Endothelial cell of umbilical vein (primary cell): ENCODE measurements at regions not wholly inside any gene's neighbourhood (a gene's known extent, or its start where the extent isn't known, plus 50 kb on each side); places are given as distances from the start of the nearest gene placed in this dataset.

Experiments used
- BruUV-seq: library from RNA; stranded (reverse); fragments of 400-500 nt; replicated peaks from 2 replicates; lab custom pipeline; 2021; lab: Mats Ljungman, UMichigan
- CTCF ChIA-PET: fragments of 300-600, 350-600 bp; sonication (Branson Sonifier 250); formaldehyde crosslinking; loops from one replicate; lab custom pipeline; 2021; ENCODE audit warnings: antibody characterized with exemption, inconsistent platforms; lab: Charles Lee
- POLR2A ChIA-PET: fragments of 300-600, 350-600 bp; sonication (Branson Sonifier 250); formaldehyde crosslinking; loops from one replicate; lab custom pipeline; 2021; ENCODE audit warnings: antibody characterized with exemption, inconsistent platforms; lab: Charles Lee
- DNase-seq: peaks from one replicate; pipeline ENCODE4 v3.0.0-alpha.2; 2011; ENCODE audit warnings: low read depth, low spot score
- FAIRE-seq: peaks from 2 replicates; lab custom pipeline; 2011; peaks lifted over from hg19 to GRCh38; lab: Jason Lieb, UNC
- H2AFZ ChIP-seq: 2 replicates; pipeline ENCODE4 v1.6.0; 2012; ENCODE audit warnings: low read depth, low read length, control low read depth, inconsistent platforms
- H3K27ac ChIP-seq: 2 replicates; pipeline ENCODE4 v1.5.1; 2011; ENCODE audit warnings: low read depth, mild to moderate bottlenecking, control low read depth, low read length, moderate library complexity; ENCODE audit not compliant: insufficient read depth
- H3K27me3 ChIP-seq, 2 experiments: 2 replicates each; pipeline versions ENCODE4 v1.6.0 to v1.6.1; 2011; ENCODE audit warnings: low read length in 2 of 2, mixed read lengths in 1 of 2; ENCODE audit not compliant: control insufficient read depth in 2 of 2, insufficient read depth in 2 of 2
- H3K36me3 ChIP-seq, 2 experiments: 2 replicates in 1 of 2; 3 replicates in 1 of 2; pipeline ENCODE4 v1.5.1; 2011; ENCODE audit warnings: low read length in 2 of 2, mild to moderate bottlenecking in 1 of 2, moderate library complexity in 1 of 2; ENCODE audit not compliant: control insufficient read depth in 2 of 2, insufficient read depth in 2 of 2; ENCODE audit errors: extremely low read depth in 1 of 2
- H3K4me1 ChIP-seq: 3 replicates; pipeline ENCODE4 v1.5.1; 2011; ENCODE audit warnings: mild to moderate bottlenecking, low read length; ENCODE audit not compliant: control insufficient read depth, insufficient read depth; ENCODE audit errors: extremely low read depth
- H3K4me2 ChIP-seq: 2 replicates; pipeline ENCODE4 v1.6.1; 2011; ENCODE audit warnings: low read length, control low read depth, mixed read lengths; ENCODE audit not compliant: insufficient read depth
- H3K4me3 ChIP-seq, 3 experiments: fragments of 200-600 bp in 1 of 3; sonication (generic), shearing (Covaris generic) in 1 of 3; replicated peaks in 1 of 3; 2 replicates each; pipeline ENCODE4 v1.5.1; 2011 to 2016; ENCODE audit warnings: control low read depth in 3 of 3, low read length in 3 of 3, mild to moderate bottlenecking in 2 of 3, inconsistent platforms in 1 of 3, low read depth in 1 of 3, moderate library complexity in 1 of 3; ENCODE audit not compliant: insufficient read depth in 1 of 3
- H3K79me2 ChIP-seq: 2 replicates; pipeline ENCODE4 v1.6.0; 2012; ENCODE audit warnings: low read length, inconsistent platforms; ENCODE audit not compliant: control insufficient read depth, insufficient read depth
- H3K9ac ChIP-seq: replicated peaks from 2 replicates; pipeline ENCODE3; 2011; ENCODE audit warnings: low read length, control low read depth; ENCODE audit not compliant: insufficient read depth; ENCODE audit errors: extremely low read depth
- H3K9me1 ChIP-seq: replicated peaks from 3 replicates; pipeline ENCODE4 v1.6.0; 2011; ENCODE audit warnings: mild to moderate bottlenecking, low read length; ENCODE audit not compliant: control insufficient read depth, insufficient read depth; ENCODE audit errors: extremely low read depth
- H3K9me3 ChIP-seq: replicated peaks from 2 replicates; pipeline ENCODE4 v1.5.1; 2012; ENCODE audit warnings: low read length, inconsistent platforms; ENCODE audit not compliant: control insufficient read depth, insufficient read depth
- H4K20me1 ChIP-seq: replicated peaks from 2 replicates; pipeline ENCODE3; 2011; ENCODE audit warnings: mild to moderate bottlenecking, low read length; ENCODE audit not compliant: control insufficient read depth, insufficient read depth; ENCODE audit errors: extremely low read depth
- EZH2 ChIP-seq: IDR thresholded peaks from 2 replicates; pipeline ENCODE4 v1.6.1; 2012; ENCODE audit warnings: borderline replicate concordance, low read depth, mild to moderate bottlenecking, moderate library complexity, low read length, inconsistent platforms; ENCODE audit not compliant: severe bottlenecking
- FOS ChIP-seq: IDR thresholded peaks from 2 replicates; pipeline ENCODE4 v1.6.1; 2011; ENCODE audit warnings: mild to moderate bottlenecking, low read length, moderate library complexity, borderline replicate concordance; ENCODE audit not compliant: insufficient read depth
- GATA2 ChIP-seq: IDR thresholded peaks from 2 replicates; pipeline ENCODE4 v1.7.0; 2011; ENCODE audit warnings: low read depth, mild to moderate bottlenecking, moderate library complexity, mixed read lengths, low read length; ENCODE audit not compliant: insufficient read length, insufficient read depth
- JUN ChIP-seq: IDR thresholded peaks from 2 replicates; pipeline ENCODE4 v1.6.1; 2011; ENCODE audit warnings: borderline replicate concordance, low read depth; ENCODE audit not compliant: insufficient read length, insufficient read depth
- MAX ChIP-seq: IDR thresholded peaks from 2 replicates; pipeline ENCODE4 v1.6.1; 2011; ENCODE audit not compliant: insufficient read depth, insufficient read length
- MYC ChIP-seq: IDR thresholded peaks from one replicate; pipeline ENCODE4 v1.6.1; 2011; ENCODE audit warnings: mild to moderate bottlenecking, low read depth, low read length
- POLR2A ChIP-seq: IDR thresholded peaks from 2 replicates; pipeline ENCODE4 v1.6.1; 2012; ENCODE audit warnings: low read depth, mild to moderate bottlenecking, control low read depth, low read length
- POLR2AphosphoS5 ChIP-seq: IDR thresholded peaks from 2 replicates; pipeline ENCODE4 v1.6.1; 2012; ENCODE audit warnings: low read depth, mild to moderate bottlenecking, control low read depth, low read length, moderate library complexity; ENCODE audit not compliant: insufficient read depth
- dilution Hi-C: fragments of 300-500 bp; cut with MboI; formaldehyde crosslinking; loops from one replicate; pipeline ENCODE4 v1.15.0; 2019; ENCODE audit warnings: low sequenced_read_pairs; ENCODE audit not compliant: extremely low pct_ligation_motif_present
- intact Hi-C: fragments of 100-400 bp; cut with micrococcal nuclease; formaldehyde crosslinking; loops from one replicate; pipeline ENCODE4 v1.10.0; 2022
- TF ChIP-seq, protein P1 (sequence below), 2 donors: IDR thresholded peaks; 1 replicate in 1 of 2; 2 replicates in 1 of 2; pipeline ENCODE4 v1.5.1; 2011; ENCODE audit warnings: low read length in 2 of 2, mild to moderate bottlenecking in 2 of 2, moderate library complexity in 2 of 2, control low read depth in 1 of 2, inconsistent platforms in 1 of 2, low read depth in 1 of 2; ENCODE audit not compliant: insufficient read depth in 1 of 2; ENCODE audit errors: extremely low read depth in 1 of 2

DNA sequence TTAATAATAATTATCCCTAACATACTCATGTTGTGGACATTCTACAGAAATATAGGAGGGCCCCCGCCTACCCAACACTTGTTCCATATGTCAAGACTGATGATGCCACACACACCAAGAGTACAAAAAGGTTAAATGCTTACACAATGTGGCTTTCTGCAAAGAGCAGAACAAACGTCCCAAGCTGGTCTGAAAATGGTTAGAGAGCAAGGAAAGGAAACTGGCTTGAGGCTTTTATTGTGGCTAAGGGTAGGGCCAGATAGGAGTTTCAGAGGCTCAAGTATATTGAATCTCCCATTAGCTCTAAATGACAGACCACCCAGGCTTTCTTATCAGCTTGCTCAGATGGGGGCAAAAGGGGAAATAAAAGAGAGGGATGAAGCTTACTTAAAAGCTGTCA lies 134.1 kb upstream of the C1QTNF7 start:
- dilution Hi-C loops (no loop called here), intact Hi-C loops (no loop called here)
- Histone ChIP-seq H3K4me3 (no peak overlapping the region), H3K27me3 (no peaks in the 10 kb centered on the region), H2AFZ (no peak overlapping the region), H4K20me1 (no peaks in the 10 kb centered on the region), H3K4me1 (no peaks in the 10 kb centered on the region), H3K79me2 (no peaks in the 10 kb centered on the region), H3K27ac (no peak overlapping the region), H3K36me3 (no peaks in the 10 kb centered on the region), H3K9me1 (no peaks in the 10 kb centered on the region), H3K9me3 (no peaks in the 10 kb centered on the region), H3K4me2 (no peak overlapping the region), H3K9ac (no peak overlapping the region)
- DNase-seq (no peak), FAIRE-seq (no peak)
- TF ChIP-seq JUN (no peak), GATA2 (no peak), MAX (no peak), POLR2A (no peak), FOS (no peak), EZH2 (no peak), MYC (no peak)
- BruUV-seq = no TSS peak
- POLR2A ChIA-PET = no interaction called here
- CTCF ChIA-PET = no interaction called here

DNA sequence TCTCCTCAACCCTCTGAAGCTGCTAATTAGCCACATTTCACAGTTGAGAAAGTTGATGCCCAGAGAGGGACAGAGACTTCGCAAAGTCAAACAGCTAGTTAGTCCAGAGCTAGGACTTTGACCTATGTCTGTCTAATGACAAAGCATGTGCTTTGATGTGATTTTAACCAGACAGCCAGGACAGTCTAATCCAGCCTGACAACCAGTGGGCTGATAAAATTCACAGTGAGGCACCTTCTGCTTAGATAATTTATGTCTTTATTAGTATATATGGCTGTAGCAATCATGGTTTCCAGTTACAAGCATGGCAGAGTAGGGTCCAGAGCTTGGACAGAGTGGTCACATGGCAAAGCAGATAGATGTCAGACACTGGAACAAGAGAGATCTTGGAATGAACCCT lies 133.6 kb upstream of the C1QTNF7 start:
- no peak for FAIRE-seq
- H3K4me3 ChIP-seq = no peak overlapping the region
- intact Hi-C loops (no loop called here), dilution Hi-C loops (no loop called here)
- no peak overlapping the region for H3K27ac ChIP-seq
- no TSS peak for BruUV-seq
- no peaks in the 10 kb centered on the region for H3K36me3 ChIP-seq
- H2AFZ ChIP-seq = no peak overlapping the region
- no peak overlapping the region for H3K9ac ChIP-seq
- no peaks in the 10 kb centered on the region for H3K27me3 ChIP-seq
- TF ChIP-seq FOS (no peak), POLR2A (no peak), MAX (no peak), POLR2AphosphoS5 (no peak), EZH2 (no peak), MYC (no peak), GATA2 (no peak), JUN (no peak)
- TF ChIP-seq, protein P1, sequence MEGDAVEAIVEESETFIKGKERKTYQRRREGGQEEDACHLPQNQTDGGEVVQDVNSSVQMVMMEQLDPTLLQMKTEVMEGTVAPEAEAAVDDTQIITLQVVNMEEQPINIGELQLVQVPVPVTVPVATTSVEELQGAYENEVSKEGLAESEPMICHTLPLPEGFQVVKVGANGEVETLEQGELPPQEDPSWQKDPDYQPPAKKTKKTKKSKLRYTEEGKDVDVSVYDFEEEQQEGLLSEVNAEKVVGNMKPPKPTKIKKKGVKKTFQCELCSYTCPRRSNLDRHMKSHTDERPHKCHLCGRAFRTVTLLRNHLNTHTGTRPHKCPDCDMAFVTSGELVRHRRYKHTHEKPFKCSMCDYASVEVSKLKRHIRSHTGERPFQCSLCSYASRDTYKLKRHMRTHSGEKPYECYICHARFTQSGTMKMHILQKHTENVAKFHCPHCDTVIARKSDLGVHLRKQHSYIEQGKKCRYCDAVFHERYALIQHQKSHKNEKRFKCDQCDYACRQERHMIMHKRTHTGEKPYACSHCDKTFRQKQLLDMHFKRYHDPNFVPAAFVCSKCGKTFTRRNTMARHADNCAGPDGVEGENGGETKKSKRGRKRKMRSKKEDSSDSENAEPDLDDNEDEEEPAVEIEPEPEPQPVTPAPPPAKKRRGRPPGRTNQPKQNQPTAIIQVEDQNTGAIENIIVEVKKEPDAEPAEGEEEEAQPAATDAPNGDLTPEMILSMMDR (IDR thresholded peaks at IDR 0.05; ENCODE audit: extremely low read depth in 1 of 2, insufficient read depth in 1 of 2, low read depth in 1 of 2, low read length in 2 of 2) = no peak
- H3K9me3 ChIP-seq = no peaks in the 10 kb centered on the region
- no peaks in the 10 kb centered on the region for H4K20me1 ChIP-seq
- no peaks in the 10 kb centered on the region for H3K79me2 ChIP-seq
- CTCF ChIA-PET = no interaction called here
- DNase-seq = no peak
- POLR2A ChIA-PET = no interaction called here
- no peaks in the 10 kb centered on the region for H3K9me1 ChIP-seq
- H3K4me2 ChIP-seq = no peak overlapping the region
- no peaks in the 10 kb centered on the region for H3K4me1 ChIP-seq
